Parathyroid adenoma (tissue), 2 donors: ENCODE measurements at regions not wholly inside any gene's neighbourhood (a gene's known extent, or its start where the extent isn't known, plus 50 kb on each side); places are given as distances from the start of the nearest gene placed in this dataset.

Experiments used
- H2AFZ ChIP-seq: fragments of 300-600 bp; sonication (generic); one replicate; pipeline ENCODE4 v1.7.0; 2017; ENCODE audit warnings: antibody characterized with exemption, mild to moderate bottlenecking
- H3K27ac ChIP-seq: fragments of 300-600 bp; sonication (generic); one replicate; pipeline ENCODE4 v1.7.0; 2017
- H3K27me3 ChIP-seq: fragments of 300-600 bp; sonication (generic); one replicate; pipeline ENCODE4 v1.7.0; 2017; ENCODE audit warnings: low read length; ENCODE audit not compliant: control insufficient read depth, insufficient read depth
- H3K36me3 ChIP-seq: fragments of 300-600 bp; sonication (generic); one replicate; pipeline ENCODE4 v1.7.0; 2017; ENCODE audit warnings: low read length; ENCODE audit not compliant: control insufficient read depth, insufficient read depth
- H3K4me1 ChIP-seq: fragments of 300-600 bp; sonication (generic); one replicate; pipeline ENCODE4 v1.7.0; 2017; ENCODE audit warnings: control low read depth
- H3K4me2 ChIP-seq: fragments of 300-600 bp; sonication (generic); one replicate; pipeline ENCODE4 v1.7.0; 2017; ENCODE audit warnings: low read length
- H3K4me3 ChIP-seq: fragments of 300-600 bp; sonication (generic); one replicate; pipeline ENCODE4 v1.7.0; 2017; ENCODE audit warnings: low read depth, low read length
- H3K79me2 ChIP-seq: fragments of 300-600 bp; sonication (generic); one replicate; pipeline ENCODE4 v1.7.0; 2017; ENCODE audit warnings: control low read depth
- H3K9ac ChIP-seq: fragments of 300-600 bp; sonication (generic); one replicate; pipeline ENCODE4 v1.7.0; 2017; ENCODE audit warnings: mild to moderate bottlenecking
- H3K9me3 ChIP-seq: fragments of 300-600 bp; sonication (generic); one replicate; pipeline ENCODE4 v1.7.0; 2017; ENCODE audit warnings: low read length; ENCODE audit not compliant: control insufficient read depth
- CTCF ChIP-seq: fragments of 300-600 bp; sonication (generic); IDR thresholded peaks from one replicate; pipeline ENCODE4 v1.7.0; 2017; ENCODE audit warnings: antibody characterized with exemption, mild to moderate bottlenecking
- donor health status: primary hyperparathyroidism.

- H3K4me1 ChIP-seq: no peaks in the 10 kb centered on the region
- no peak overlapping the region for H3K4me2 ChIP-seq
- no peaks in the 10 kb centered on the region for H3K79me2 ChIP-seq
- H3K27me3 ChIP-seq: no peaks in the 10 kb centered on the region
- H3K9me3 ChIP-seq: no peaks in the 10 kb centered on the region
- H3K36me3 ChIP-seq: no peaks in the 10 kb centered on the region
- H3K4me3 ChIP-seq: no peak overlapping the region
- no peak for TF ChIP-seq CTCF
- no peak overlapping the region for H3K27ac ChIP-seq
- H3K9ac ChIP-seq: no peak overlapping the region
- H2AFZ ChIP-seq: no peak overlapping the region
Measured at GRCh38 chr9:129367287-129367686, 189.2 kb upstream of the IER5L start.

DNA sequence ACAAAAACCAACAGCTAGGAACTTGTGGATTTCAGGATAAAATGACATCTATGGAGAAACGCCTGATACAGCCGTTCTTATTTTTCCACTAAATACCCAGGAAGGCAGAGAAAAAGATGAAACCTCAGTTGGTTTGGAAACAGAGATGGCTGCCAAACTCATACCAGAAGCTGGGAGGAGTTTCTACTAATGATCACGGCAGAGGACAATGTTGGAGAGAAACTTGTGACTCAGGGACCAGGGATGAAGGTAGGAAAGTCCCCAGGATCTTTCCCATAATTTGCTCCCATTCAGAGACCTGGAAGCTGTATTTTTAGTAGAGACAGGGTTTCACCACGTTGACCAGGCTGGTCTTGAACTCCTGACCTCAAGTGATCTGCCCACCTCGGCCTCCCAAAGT is 187.1 kb upstream of the IER5L start:
- H2AFZ ChIP-seq: no peak overlapping the region
- H3K4me1 ChIP-seq: no peaks in the 10 kb centered on the region
- H3K9ac ChIP-seq: no peak overlapping the region
- no peak for TF ChIP-seq CTCF
- no peak overlapping the region for H3K27ac ChIP-seq
- no peaks in the 10 kb centered on the region for H3K36me3 ChIP-seq
- no peak overlapping the region for H3K4me3 ChIP-seq
- no peaks in the 10 kb centered on the region for H3K79me2 ChIP-seq
- no peaks in the 10 kb centered on the region for H3K9me3 ChIP-seq
- H3K27me3 ChIP-seq: no peaks in the 10 kb centered on the region
- H3K4me2 ChIP-seq: no peak overlapping the region

- Histone ChIP-seq H3K4me3 (no peak overlapping the region), H3K79me2 (no peaks in the 10 kb centered on the region), H3K4me2 (no peak overlapping the region), H3K9ac (no peak overlapping the region), H3K4me1 (no peaks in the 10 kb centered on the region), H3K36me3 (no peaks in the 10 kb centered on the region), H2AFZ (no peak overlapping the region), H3K27me3 (no peaks in the 10 kb centered on the region), H3K27ac (no peak overlapping the region), H3K9me3 (no peaks in the 10 kb centered on the region)
- TF ChIP-seq CTCF: no peak
Measured at GRCh38 chr9:129363216-129363873, 185.3 kb upstream of the IER5L start.

DNA sequence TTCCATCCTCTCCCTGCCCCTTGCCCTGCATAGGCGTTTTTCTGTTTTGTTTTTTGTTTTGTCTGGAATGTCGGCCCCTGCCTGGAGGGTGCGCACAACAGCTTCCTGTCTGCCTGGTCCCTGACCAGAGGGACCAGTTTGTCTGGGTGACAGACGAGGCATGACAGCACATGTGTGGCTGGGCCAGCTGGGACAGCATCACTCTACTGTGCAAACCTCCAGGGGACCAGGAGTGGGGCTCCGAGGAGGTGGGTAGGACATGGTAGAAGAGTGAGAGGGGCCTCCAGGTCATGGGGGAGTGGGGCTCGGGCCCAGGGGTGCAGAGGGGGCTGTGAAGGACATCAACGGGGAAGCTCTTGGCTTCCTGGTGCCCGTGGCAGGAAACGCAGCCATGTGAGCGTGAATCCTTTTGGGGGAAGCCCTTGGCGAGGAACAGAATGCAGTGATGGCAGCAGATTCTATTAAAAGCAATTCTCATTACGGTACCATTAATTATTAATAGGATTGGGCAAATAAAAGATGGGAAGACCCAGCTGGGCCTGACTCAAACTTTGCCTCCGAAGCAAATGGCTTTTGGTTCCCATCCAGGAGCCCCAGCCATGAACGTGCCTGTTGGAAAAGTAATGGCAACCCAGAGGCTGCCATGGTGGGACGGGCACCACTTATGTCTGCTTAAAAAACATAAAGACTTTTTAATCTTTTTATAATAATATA is 184.4 kb upstream of the IER5L start:
- Histone ChIP-seq H3K4me1 (no peaks in the 10 kb centered on the region), H3K4me3 (no peak overlapping the region), H3K4me2 (no peak overlapping the region), H3K27me3 (no peaks in the 10 kb centered on the region), H3K79me2 (no peaks in the 10 kb centered on the region), H3K9me3 (no peaks in the 10 kb centered on the region), H2AFZ (no peak overlapping the region), H3K9ac (no peak overlapping the region), H3K27ac (no peak overlapping the region), H3K36me3 (no peaks in the 10 kb centered on the region)
- peak; percentile 32 for TF ChIP-seq CTCF

DNA sequence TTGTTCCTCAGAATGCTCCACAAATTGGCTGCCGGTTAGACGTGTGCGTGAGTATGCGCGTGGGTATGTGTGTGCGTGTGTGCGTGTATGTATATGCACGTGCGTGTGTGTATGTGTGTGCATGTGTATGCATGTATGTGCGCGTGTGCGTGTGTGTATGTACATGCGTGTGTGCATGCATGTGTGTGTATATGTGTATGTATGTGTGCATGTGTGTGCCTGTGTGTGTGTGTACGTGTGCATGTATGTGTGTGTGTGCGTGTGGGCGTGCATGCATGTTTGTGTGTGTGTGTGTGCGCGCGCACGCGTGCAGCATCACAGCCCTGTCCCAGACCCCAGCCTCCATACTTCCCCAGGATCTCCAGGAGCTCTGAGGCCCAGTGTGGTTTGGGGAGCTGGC is 183.1 kb upstream of the IER5L start:
- Histone ChIP-seq H3K4me2 (no peak overlapping the region), H3K9me3 (no peaks in the 10 kb centered on the region), H3K4me3 (no peak overlapping the region), H3K79me2 (no peaks in the 10 kb centered on the region), H3K4me1 (no peaks in the 10 kb centered on the region), H3K27ac (no peak overlapping the region), H2AFZ (no peak overlapping the region), H3K9ac (no peak overlapping the region), H3K27me3 (no peaks in the 10 kb centered on the region), H3K36me3 (no peaks in the 10 kb centered on the region)
- TF ChIP-seq CTCF: no peak
